Left lung (tissue), 4 donors: ENCODE measurements at regions not wholly inside any gene's neighbourhood (a gene's known extent, or its start where the extent isn't known, plus 50 kb on each side); places are given as distances from the start of the nearest gene placed in this dataset.

ENCODE experiments used
- ATAC-seq: fragments of 200-7000 bp; cut with Tn5 transposase; one replicate; pipeline ENCODE4 v1.9.1; 2020; ENCODE audit warnings: moderate library complexity
- DNase-seq, 4 donors: peaks; one replicate each; pipeline ENCODE4 v3.0.0-alpha.2; 2013 to 2020
- H3K27ac ChIP-seq, 2 donors: fragments of 200-600 bp; sonication (generic) in 1 of 2; one replicate each; pipeline versions ENCODE4 v1.5.0 to v1.8.0; 2020 to 2021
- H3K27me3 ChIP-seq, 2 donors: fragments of 200-600 bp; sonication (generic) in 1 of 2; one replicate each; pipeline versions ENCODE4 v1.5.0 to v1.8.0; 2020 to 2021
- H3K36me3 ChIP-seq, 2 donors: fragments of 200-600 bp; sonication (generic) in 1 of 2; one replicate each; pipeline versions ENCODE4 v1.5.0 to v1.8.0; 2020 to 2021
- H3K4me1 ChIP-seq, 2 donors: fragments of 200-600 bp; one replicate each; pipeline ENCODE4 v1.8.0; 2021
- H3K4me3 ChIP-seq, 2 donors: fragments of 200-600 bp; sonication (generic) in 1 of 2; one replicate each; pipeline versions ENCODE4 v1.5.0 to v1.8.0; 2020 to 2021; ENCODE audit warnings: mild to moderate bottlenecking in 1 of 2
- H3K9me3 ChIP-seq, 2 donors: fragments of 200-600 bp; sonication (generic) in 1 of 2; one replicate each; pipeline versions ENCODE4 v1.5.0 to v1.8.0; 2020 to 2021
- intact Hi-C, 2 donors: fragments of 100-400 bp; cut with DNase I; formaldehyde crosslinking; loops; one replicate each; pipeline versions ENCODE4 v1.11.2 to v1.14.2; 2022
- TF ChIP-seq, protein P1 (sequence below), 2 donors: fragments of 200-600 bp; sonication (generic) in 1 of 2; IDR thresholded peaks; one replicate each; pipeline versions ENCODE4 v1.5.0 to v1.8.0; 2021; ENCODE audit warnings: antibody characterized with exemption in 2 of 2
- donor health status: DM: no; HTN: yes; CAD: no.
- donor health status: DM: no; HTN: no; CAD: no.

DNA sequence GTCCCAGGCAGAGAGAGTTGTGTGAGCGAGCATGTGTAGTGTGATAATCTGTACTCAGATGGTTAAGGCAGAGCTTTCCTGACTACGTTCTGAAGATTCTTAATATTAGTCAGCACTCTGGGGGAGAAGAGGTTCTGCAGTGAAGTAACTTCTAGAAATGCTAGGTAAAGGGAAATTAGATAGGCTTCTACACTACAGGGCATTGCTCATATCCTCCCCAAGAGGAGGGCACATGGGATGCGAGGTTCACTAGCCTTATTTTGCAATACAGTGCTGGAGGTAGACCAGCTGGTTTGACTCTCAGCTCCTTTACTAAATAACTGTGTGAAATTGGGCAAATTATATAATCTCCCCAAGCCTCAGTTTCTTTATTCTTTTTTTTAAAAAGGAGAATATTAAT, 300.3 kb upstream of the PDZRN3 start:
- peaks cover 0 to 8% of the 10 kb centered on the region in 2 donors for H3K9me3 ChIP-seq
- H3K27me3 ChIP-seq = no peaks in the 10 kb centered on the region
- DNase-seq (no peak), ATAC-seq (no peak)
- no peaks in the 10 kb centered on the region for H3K36me3 ChIP-seq
- TF ChIP-seq, protein P1, sequence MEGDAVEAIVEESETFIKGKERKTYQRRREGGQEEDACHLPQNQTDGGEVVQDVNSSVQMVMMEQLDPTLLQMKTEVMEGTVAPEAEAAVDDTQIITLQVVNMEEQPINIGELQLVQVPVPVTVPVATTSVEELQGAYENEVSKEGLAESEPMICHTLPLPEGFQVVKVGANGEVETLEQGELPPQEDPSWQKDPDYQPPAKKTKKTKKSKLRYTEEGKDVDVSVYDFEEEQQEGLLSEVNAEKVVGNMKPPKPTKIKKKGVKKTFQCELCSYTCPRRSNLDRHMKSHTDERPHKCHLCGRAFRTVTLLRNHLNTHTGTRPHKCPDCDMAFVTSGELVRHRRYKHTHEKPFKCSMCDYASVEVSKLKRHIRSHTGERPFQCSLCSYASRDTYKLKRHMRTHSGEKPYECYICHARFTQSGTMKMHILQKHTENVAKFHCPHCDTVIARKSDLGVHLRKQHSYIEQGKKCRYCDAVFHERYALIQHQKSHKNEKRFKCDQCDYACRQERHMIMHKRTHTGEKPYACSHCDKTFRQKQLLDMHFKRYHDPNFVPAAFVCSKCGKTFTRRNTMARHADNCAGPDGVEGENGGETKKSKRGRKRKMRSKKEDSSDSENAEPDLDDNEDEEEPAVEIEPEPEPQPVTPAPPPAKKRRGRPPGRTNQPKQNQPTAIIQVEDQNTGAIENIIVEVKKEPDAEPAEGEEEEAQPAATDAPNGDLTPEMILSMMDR (IDR thresholded peaks at IDR 0.05) = no peak
- H3K4me3 ChIP-seq = no peak overlapping the region
- intact Hi-C loops = no loop called here
- no peak overlapping the region for H3K27ac ChIP-seq
- H3K4me1 ChIP-seq = no peaks in the 10 kb centered on the region

DNA sequence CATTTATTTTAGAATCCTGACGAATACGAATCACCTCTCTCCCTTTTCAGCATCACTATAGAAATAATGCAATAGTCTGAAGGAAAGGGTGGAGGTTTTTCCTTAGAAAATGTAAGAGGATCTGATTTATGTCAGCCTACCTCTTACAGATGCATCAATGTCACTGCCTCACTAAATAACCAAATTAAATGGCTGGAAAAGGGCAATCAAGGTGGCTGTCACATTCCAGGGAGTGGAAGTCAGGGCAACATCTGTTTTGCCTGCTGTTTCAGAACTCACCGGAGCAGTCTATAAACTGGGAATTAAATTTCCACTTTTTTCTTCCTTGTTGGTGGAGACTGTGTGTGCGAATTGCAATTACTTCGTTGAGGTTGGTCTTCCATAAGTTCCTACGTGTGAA, 299.3 kb upstream of the PDZRN3 start:
- H3K27ac ChIP-seq = no peak overlapping the region
- ATAC-seq = no peak
- TF ChIP-seq, protein P1 (IDR thresholded peaks at IDR 0.05) = no peak
- peaks cover 0 to 8% of the 10 kb centered on the region in 2 donors for H3K9me3 ChIP-seq
- no peaks in the 10 kb centered on the region for H3K4me1 ChIP-seq
- DNase-seq = no peak
- H3K27me3 ChIP-seq = no peaks in the 10 kb centered on the region
- H3K36me3 ChIP-seq = no peaks in the 10 kb centered on the region
- intact Hi-C loops = no loop called here
- no peak overlapping the region for H3K4me3 ChIP-seq

DNA sequence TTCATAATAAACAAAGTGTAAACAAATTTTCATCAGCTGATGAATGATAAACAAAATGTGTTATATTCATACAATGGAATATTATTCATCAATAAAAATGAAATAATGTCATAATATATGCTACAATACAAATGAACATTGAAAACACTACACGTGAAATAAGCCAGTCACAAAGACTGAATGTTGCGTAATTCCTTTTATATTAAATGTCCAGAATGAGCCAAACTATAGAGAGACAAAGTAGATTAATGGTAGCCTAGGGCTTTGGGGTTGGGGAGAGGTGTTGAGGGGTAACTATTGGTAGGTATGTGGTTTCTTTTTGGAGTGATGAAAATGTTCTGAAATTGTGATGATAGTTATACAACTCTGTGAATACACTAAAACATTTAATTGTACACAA, 292.9 kb upstream of the PDZRN3 start:
- H3K36me3 ChIP-seq = no peaks in the 10 kb centered on the region
- peaks cover 0 to 8% of the 10 kb centered on the region in 2 donors for H3K9me3 ChIP-seq
- H3K4me1 ChIP-seq = no peaks in the 10 kb centered on the region
- ATAC-seq (no peak), DNase-seq (no peak)
- intact Hi-C loops = no loop called here
- H3K27me3 ChIP-seq = no peaks in the 10 kb centered on the region
- no peak overlapping the region for H3K4me3 ChIP-seq
- TF ChIP-seq, protein P1 (IDR thresholded peaks at IDR 0.05) = no peak
- H3K27ac ChIP-seq = no peak overlapping the region

DNA sequence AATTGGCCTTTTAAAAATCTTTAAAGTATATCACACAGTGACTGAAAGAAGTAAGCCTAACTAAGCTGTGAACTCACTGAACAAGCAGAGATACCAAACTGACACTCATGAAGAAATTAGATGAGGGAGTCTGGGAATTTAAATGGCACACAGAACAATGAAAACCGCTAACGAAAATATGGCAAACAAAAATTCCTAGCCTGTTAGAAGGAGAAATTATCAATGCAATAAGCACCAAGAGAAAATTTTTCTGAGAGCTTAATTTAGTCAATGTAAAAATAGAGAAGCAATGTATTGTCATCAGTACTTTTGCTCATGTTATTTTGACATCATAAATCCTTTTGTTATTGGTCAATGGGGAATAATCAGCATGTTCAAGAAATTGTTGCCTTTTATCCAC, 291.1 kb upstream of the PDZRN3 start:
- Histone ChIP-seq H3K36me3 (no peaks in the 10 kb centered on the region), H3K9me3 (peaks cover 0 to 2% of the 10 kb centered on the region in 2 donors), H3K4me1 (no peaks in the 10 kb centered on the region), H3K27me3 (no peaks in the 10 kb centered on the region), H3K27ac (no peak overlapping the region), H3K4me3 (no peak overlapping the region)
- DNase-seq (no peak), ATAC-seq (no peak)
- intact Hi-C loops = no loop called here
- TF ChIP-seq, protein P1 (IDR thresholded peaks at IDR 0.05) = no peak

DNA sequence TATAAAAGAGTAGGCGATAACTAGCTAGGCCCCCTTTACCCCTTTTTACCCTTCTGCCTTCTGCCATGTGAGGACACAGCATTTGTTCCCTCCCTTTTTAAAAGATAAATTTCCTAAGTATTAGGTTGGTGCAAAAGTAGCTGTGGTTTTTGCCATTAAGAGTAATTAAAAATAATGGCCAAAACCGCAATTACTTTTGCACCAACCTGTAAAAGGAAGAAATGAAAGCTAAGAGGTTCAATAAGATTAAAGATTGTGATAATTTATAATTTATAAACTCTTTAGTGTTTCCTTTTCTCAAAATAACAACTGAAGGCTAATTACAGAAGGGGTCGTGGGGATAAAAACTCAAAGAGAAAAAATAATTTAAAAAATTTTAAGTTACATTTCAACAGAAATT, 283.5 kb upstream of the PDZRN3 start:
- no peaks in the 10 kb centered on the region for H3K27me3 ChIP-seq
- H3K4me3 ChIP-seq = no peak overlapping the region
- TF ChIP-seq, protein P1 (IDR thresholded peaks at IDR 0.05) = no peak
- no peaks in the 10 kb centered on the region for H3K4me1 ChIP-seq
- no peaks in the 10 kb centered on the region for H3K36me3 ChIP-seq
- DNase-seq (no peak), ATAC-seq (no peak)
- intact Hi-C loops = no loop called here
- no peak overlapping the region for H3K27ac ChIP-seq
- no peaks in the 10 kb centered on the region for H3K9me3 ChIP-seq
